ENCODE measurements at regions not wholly inside any gene's neighbourhood (a gene's known extent, or its start where the extent isn't known, plus 50 kb on each side); places are given as distances from the start of the nearest gene placed in this dataset.

DNA sequence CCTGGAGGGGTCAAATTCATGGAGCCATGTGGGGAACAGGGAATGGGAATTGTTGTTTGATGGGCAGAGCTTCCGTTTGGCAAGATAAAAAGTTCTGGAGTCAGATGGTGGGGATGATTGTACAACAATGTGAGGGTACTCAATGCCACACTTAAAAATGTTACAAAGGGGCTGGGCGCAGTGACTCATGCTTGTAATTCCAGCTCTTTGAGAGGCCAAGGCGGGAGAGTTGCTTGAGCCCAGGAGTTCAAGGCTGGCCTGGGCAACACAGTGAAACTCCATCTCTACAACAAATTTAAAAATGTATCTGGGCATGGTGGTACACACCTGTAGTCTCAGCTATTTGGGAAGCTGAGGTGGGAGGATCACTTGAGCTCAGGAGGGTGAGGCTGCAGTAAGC, 66.0 kb upstream of the DIO3 start:
- WGBS, result 91% methylated on average over 3 of the region's 3 CpGs

DNA sequence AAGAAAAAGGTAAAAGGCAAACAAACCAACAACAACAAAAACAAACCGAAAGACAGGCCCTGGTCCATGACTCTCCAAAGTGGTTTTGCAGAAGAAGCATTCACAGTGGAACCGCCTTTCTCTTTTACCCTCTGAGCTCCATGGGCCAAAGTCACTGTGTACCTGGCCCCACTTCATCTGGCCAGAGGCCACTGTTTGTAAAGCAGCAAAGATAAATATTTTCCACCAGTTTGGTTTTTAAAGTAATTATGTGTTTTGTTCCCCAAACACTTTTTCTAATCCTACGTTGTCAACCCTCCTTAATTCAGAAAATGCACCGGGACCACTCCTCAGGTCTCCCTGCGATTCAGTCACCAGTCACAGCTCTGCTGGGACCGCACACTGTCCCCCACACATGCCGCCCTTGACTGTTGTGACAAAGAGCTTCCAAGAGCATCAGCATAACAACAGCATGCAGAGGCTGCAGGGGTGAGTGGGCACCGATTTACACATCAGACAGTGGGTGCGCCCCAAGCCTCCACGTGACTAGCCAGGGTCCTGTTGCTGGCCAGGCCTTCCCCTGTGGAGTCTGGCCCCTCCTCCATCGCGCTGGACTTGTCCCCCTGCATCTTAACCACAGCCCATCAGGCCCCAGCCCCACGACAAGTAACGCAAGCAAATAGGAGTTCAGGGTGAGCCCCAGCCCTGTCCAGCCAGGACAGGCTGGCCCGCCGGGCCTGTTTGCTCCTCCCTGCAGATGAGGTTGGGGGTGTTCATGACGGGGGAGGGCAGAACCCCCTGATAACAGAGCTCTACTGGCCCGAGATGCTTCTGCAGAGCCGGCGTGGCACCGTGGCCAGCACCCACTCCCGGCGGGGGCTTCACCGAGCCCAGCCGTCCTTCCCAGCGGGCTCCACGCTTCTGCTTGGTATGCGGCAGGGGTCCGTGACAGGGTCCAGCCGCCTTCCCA, 65.2 kb upstream of the DIO3 start:
- peaks cover 3% of the 10 kb centered on the region for H3K4me1 ChIP-seq
- H3K9me3 ChIP-seq, result no peaks in the 10 kb centered on the region
- TF ChIP-seq POLR2A (IDR thresholded peaks at IDR 0.05) (no peak), CTCF (IDR thresholded peaks at IDR 0.05) (no peak), POLR2AphosphoS5 (IDR thresholded peaks at IDR 0.05) (no peak), EP300 (IDR thresholded peaks at IDR 0.05) (no peak)
- H3K27me3 ChIP-seq, result peaks cover 40% of the 10 kb centered on the region
- H3K4me3 ChIP-seq, result no peak overlapping the region
- DNase-seq (ENCODE audit: low spot score in 2 of 2), result peak; percentile 53 to 71
- H3K27ac ChIP-seq, result no peak overlapping the region
- H3K36me3 ChIP-seq, result no peaks in the 10 kb centered on the region
- 47% methylated on average over 28 of the region's 30 CpGs for WGBS

More for the DNA sequence above, 66.0 kb upstream of the DIO3 start:
- Histone ChIP-seq H3K4me1 (peaks cover 3% of the 10 kb centered on the region), H3K27me3 (peaks cover 43% of the 10 kb centered on the region), H3K4me3 (no peak overlapping the region), H3K27ac (no peak overlapping the region), H3K36me3 (no peaks in the 10 kb centered on the region), H3K9me3 (no peaks in the 10 kb centered on the region)
- DNase-seq (ENCODE audit: low spot score in 2 of 2), result peak in 1 of 2 donors; percentile 12
- TF ChIP-seq POLR2A (IDR thresholded peaks at IDR 0.05) (no peak), POLR2AphosphoS5 (IDR thresholded peaks at IDR 0.05) (no peak), CTCF (IDR thresholded peaks at IDR 0.05) (no peak), EP300 (IDR thresholded peaks at IDR 0.05) (no peak)

GRCh38 chr14:101496776-101497683, 64.3 kb upstream of the DIO3 start:
- Histone ChIP-seq H3K27ac (no peak overlapping the region), H3K27me3 (peaks cover 47% of the 10 kb centered on the region), H3K4me1 (peaks cover 3% of the 10 kb centered on the region), H3K9me3 (no peaks in the 10 kb centered on the region), H3K36me3 (no peaks in the 10 kb centered on the region), H3K4me3 (no peak overlapping the region)
- no peak for TF ChIP-seq CTCF (IDR thresholded peaks at IDR 0.05)
- TF ChIP-seq POLR2AphosphoS5 (IDR thresholded peaks at IDR 0.05), result no peak
- TF ChIP-seq EP300 (IDR thresholded peaks at IDR 0.05), result no peak
- no peak for TF ChIP-seq POLR2A (IDR thresholded peaks at IDR 0.05)
- DNase-seq (ENCODE audit: low spot score in 2 of 2), result peak; percentile 37 to 38
- 47% methylated on average over 16 of the region's 16 CpGs for WGBS

GRCh38 chr14:101497684-101498525, 63.4 kb upstream of the DIO3 start:
- peaks cover 3% of the 10 kb centered on the region for H3K4me1 ChIP-seq
- H3K9me3 ChIP-seq, result no peaks in the 10 kb centered on the region
- 83% methylated on average over 23 of the region's 23 CpGs for WGBS
- peak in 1 of 2 donors; percentile 69 for DNase-seq (ENCODE audit: low spot score in 2 of 2)
- peaks cover 46% of the 10 kb centered on the region for H3K27me3 ChIP-seq
- H3K4me3 ChIP-seq, result no peak overlapping the region
- H3K36me3 ChIP-seq, result no peaks in the 10 kb centered on the region
- TF ChIP-seq POLR2AphosphoS5 (IDR thresholded peaks at IDR 0.05) (no peak), CTCF (IDR thresholded peaks at IDR 0.05) (no peak), EP300 (IDR thresholded peaks at IDR 0.05) (no peak), POLR2A (IDR thresholded peaks at IDR 0.05) (no peak)
- no peak overlapping the region for H3K27ac ChIP-seq

Measured in suprapubic skin (tissue), 4 donors.